ENCODE measurements at regions not wholly inside any gene's neighbourhood (a gene's known extent, or its start where the extent isn't known, plus 50 kb on each side); places are given as distances from the start of the nearest gene placed in this dataset.

GRCh38 chr10:2120746-2121145 is 383.4 kb upstream of the ADARB2 start:
- Histone ChIP-seq H3K27me3 (no peaks in the 10 kb centered on the region), H3K4me1 (no peaks in the 10 kb centered on the region), H3K4me3 (no peak overlapping the region), H3K36me3 (no peaks in the 10 kb centered on the region), H3K27ac (no peak overlapping the region), H3K9me3 (no peaks in the 10 kb centered on the region)
- intact Hi-C loops (cut with DNase I): no loop called here
- DNase-seq (ENCODE audit: extremely low spot score in 2 of 2): no peak
- TF ChIP-seq CTCF (IDR thresholded peaks at IDR 0.05): no peak
- TF ChIP-seq POLR2AphosphoS5 (IDR thresholded peaks at IDR 0.05; ENCODE audit: insufficient read depth in 1 of 2, low read depth in 1 of 2): no peak
- TF ChIP-seq POLR2A (IDR thresholded peaks at IDR 0.05): no peak

GRCh38 chr10:2119316-2119715 is 382.0 kb upstream of the ADARB2 start:
- no peaks in the 10 kb centered on the region for H3K4me1 ChIP-seq
- TF ChIP-seq CTCF (IDR thresholded peaks at IDR 0.05) (no peak), POLR2AphosphoS5 (IDR thresholded peaks at IDR 0.05; ENCODE audit: insufficient read depth in 1 of 2, low read depth in 1 of 2) (no peak), POLR2A (IDR thresholded peaks at IDR 0.05) (no peak)
- intact Hi-C loops (cut with DNase I): no loop called here

GRCh38 chr10:2118201-2118600 is 380.9 kb upstream of the ADARB2 start:
- no peak overlapping the region for H3K4me3 ChIP-seq
- no peak for DNase-seq (ENCODE audit: extremely low spot score in 2 of 2)
- no peaks in the 10 kb centered on the region for H3K27me3 ChIP-seq
- H3K36me3 ChIP-seq: no peaks in the 10 kb centered on the region
- TF ChIP-seq POLR2A (IDR thresholded peaks at IDR 0.05): no peak
- no peak for TF ChIP-seq POLR2AphosphoS5 (IDR thresholded peaks at IDR 0.05; ENCODE audit: insufficient read depth in 1 of 2, low read depth in 1 of 2)
- TF ChIP-seq CTCF (IDR thresholded peaks at IDR 0.05): no peak
- no peaks in the 10 kb centered on the region for H3K4me1 ChIP-seq
- H3K27ac ChIP-seq: no peak overlapping the region
- no peaks in the 10 kb centered on the region for H3K9me3 ChIP-seq
- intact Hi-C loops (cut with DNase I): no loop called here

More at GRCh38 chr10:2119316-2119715, 382.0 kb upstream of the ADARB2 start:
- Histone ChIP-seq H3K27me3 (no peaks in the 10 kb centered on the region), H3K27ac (no peak overlapping the region), H3K9me3 (no peaks in the 10 kb centered on the region), H3K36me3 (no peaks in the 10 kb centered on the region), H3K4me3 (no peak overlapping the region)
- DNase-seq (ENCODE audit: extremely low spot score in 2 of 2): no peak

GRCh38 chr10:2117641-2118040 is 380.3 kb upstream of the ADARB2 start:
- Histone ChIP-seq H3K4me1 (no peaks in the 10 kb centered on the region), H3K27ac (no peak overlapping the region), H3K4me3 (no peak overlapping the region), H3K9me3 (no peaks in the 10 kb centered on the region), H3K27me3 (no peaks in the 10 kb centered on the region), H3K36me3 (no peaks in the 10 kb centered on the region)
- TF ChIP-seq POLR2AphosphoS5 (IDR thresholded peaks at IDR 0.05; ENCODE audit: insufficient read depth in 1 of 2, low read depth in 1 of 2) (no peak), POLR2A (IDR thresholded peaks at IDR 0.05) (no peak), CTCF (IDR thresholded peaks at IDR 0.05) (no peak)
- no peak for DNase-seq (ENCODE audit: extremely low spot score in 2 of 2)
- intact Hi-C loops (cut with DNase I): no loop called here

- no peak overlapping the region for H3K27ac ChIP-seq
- DNase-seq (ENCODE audit: extremely low spot score in 2 of 2): no peak
- no peaks in the 10 kb centered on the region for H3K36me3 ChIP-seq
- H3K4me3 ChIP-seq: no peak overlapping the region
- no peaks in the 10 kb centered on the region for H3K27me3 ChIP-seq
- no peaks in the 10 kb centered on the region for H3K9me3 ChIP-seq
- TF ChIP-seq POLR2AphosphoS5 (IDR thresholded peaks at IDR 0.05; ENCODE audit: insufficient read depth in 1 of 2, low read depth in 1 of 2) (no peak), POLR2A (IDR thresholded peaks at IDR 0.05) (no peak), CTCF (IDR thresholded peaks at IDR 0.05) (no peak)
- intact Hi-C loops (cut with DNase I): no loop called here
- no peaks in the 10 kb centered on the region for H3K4me1 ChIP-seq
Observed at GRCh38 chr10:2111965-2112364, 374.6 kb upstream of the ADARB2 start.
